ENCODE measurements at regions not wholly inside any gene's neighbourhood (a gene's known extent, or its start where the extent isn't known, plus 50 kb on each side); places are given as distances from the start of the nearest gene placed in this dataset.

DNA sequence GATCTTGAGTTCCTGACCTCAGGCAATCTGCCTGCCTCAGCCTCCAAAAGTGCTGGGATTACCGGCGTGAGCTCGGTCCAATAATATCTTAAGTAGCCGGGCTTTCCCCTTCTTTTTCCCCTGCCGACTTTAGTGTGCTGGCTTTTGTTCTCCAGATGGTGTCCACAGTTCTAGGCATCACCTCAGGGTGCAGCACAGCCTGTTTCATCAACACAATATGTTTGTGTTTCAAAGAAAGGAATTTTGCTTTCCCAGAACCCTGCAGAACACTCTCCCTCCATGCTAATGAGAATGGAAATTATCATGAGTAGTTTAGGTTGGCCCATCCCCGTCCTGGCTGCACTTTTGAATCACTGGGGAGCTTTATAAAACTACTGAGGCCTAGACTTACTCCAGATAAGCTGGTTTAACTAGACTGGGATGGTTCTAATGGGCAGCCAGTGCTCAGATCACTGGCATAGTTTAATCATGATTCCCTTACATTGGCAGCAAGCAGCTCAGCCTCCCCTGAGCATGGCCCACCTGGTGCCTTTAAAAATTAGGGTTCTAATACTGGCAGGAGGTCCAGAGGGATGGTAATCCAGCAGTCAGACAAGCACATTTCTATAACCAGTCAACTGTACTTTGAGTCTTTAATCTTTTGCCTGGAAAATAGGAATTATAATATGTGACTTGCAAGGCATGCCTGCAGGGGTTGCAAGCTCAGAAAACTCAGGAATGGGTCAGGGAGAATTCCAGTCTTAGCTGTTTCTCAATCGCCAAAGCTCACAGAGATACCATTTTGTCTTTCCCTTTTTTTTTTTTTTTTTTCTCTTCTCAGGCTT, 127.6 kb upstream of the RASGRP1 start:
- Histone ChIP-seq H3K4me1 (ENCODE audit: control insufficient read depth, insufficient read depth, low read length) (no peaks in the 10 kb centered on the region), H3K36me3 (ENCODE audit: control insufficient read depth, insufficient read depth, low read length) (no peaks in the 10 kb centered on the region), H3K9me3 (ENCODE audit: control insufficient read depth, low read length) (no peaks in the 10 kb centered on the region), H3K4me3 (ENCODE audit: low read length) (no peak overlapping the region), H3K27me3 (ENCODE audit: control insufficient read depth, insufficient read depth, low read length) (no peaks in the 10 kb centered on the region), H3K9ac (ENCODE audit: low read length) (no peak overlapping the region)

GRCh38 chr15:38692789-38693062, 128.1 kb upstream of the RASGRP1 start:
- Histone ChIP-seq H3K4me1 (ENCODE audit: control insufficient read depth, insufficient read depth, low read length) (no peaks in the 10 kb centered on the region), H3K36me3 (ENCODE audit: control insufficient read depth, insufficient read depth, low read length) (no peaks in the 10 kb centered on the region), H3K4me3 (ENCODE audit: low read length) (no peak overlapping the region)

GRCh38 chr15:38695249-38696108, 130.9 kb upstream of the RASGRP1 start:
- no peaks in the 10 kb centered on the region for H3K36me3 ChIP-seq (ENCODE audit: control insufficient read depth, insufficient read depth, low read length)
- no peak overlapping the region for H3K4me3 ChIP-seq (ENCODE audit: low read length)
- no peaks in the 10 kb centered on the region for H3K4me1 ChIP-seq (ENCODE audit: control insufficient read depth, insufficient read depth, low read length)
- no peaks in the 10 kb centered on the region for H3K27me3 ChIP-seq (ENCODE audit: control insufficient read depth, insufficient read depth, low read length)
- H3K9me3 ChIP-seq (ENCODE audit: control insufficient read depth, low read length) = no peaks in the 10 kb centered on the region
- H3K9ac ChIP-seq (ENCODE audit: low read length) = no peak overlapping the region

More at GRCh38 chr15:38692789-38693062, 128.1 kb upstream of the RASGRP1 start:
- Histone ChIP-seq H3K27me3 (ENCODE audit: control insufficient read depth, insufficient read depth, low read length) (no peaks in the 10 kb centered on the region), H3K9ac (ENCODE audit: low read length) (no peak overlapping the region), H3K9me3 (ENCODE audit: control insufficient read depth, low read length) (no peaks in the 10 kb centered on the region)

DNA sequence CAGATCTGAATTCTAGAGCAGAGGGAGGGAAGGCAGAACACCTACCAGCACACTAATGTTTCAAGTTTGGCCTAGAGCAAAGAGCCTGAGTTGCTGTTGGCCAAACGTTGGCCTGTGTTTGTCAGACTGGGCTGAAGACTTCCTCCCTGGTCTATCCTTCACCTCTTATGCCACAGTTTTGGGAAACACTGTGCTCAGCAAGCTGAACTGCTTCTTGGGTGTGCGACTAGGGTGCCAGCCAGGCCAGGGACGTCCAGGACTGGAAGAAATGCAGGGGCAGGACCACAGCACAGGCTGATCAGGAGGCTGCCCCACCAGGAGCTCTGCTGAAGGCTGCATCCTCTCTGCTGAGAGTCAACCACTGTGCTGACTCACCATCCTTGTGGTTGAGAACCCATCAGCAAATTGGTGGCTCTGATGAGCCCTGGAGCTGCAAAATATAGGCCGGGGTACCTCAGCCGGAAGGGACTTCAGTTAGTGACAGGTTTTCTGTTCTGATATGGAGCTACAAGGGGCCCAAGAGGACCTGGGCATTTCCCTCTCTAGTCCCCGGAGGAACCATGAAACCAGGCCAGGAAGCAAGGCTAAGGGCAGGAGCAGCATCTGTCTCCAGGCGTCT, 131.6 kb upstream of the RASGRP1 start:
- Histone ChIP-seq H3K27me3 (ENCODE audit: control insufficient read depth, insufficient read depth, low read length) (no peaks in the 10 kb centered on the region), H3K9ac (ENCODE audit: low read length) (no peak overlapping the region), H3K4me1 (ENCODE audit: control insufficient read depth, insufficient read depth, low read length) (peaks cover 2% of the 10 kb centered on the region), H3K4me3 (ENCODE audit: low read length) (no peak overlapping the region), H3K9me3 (ENCODE audit: control insufficient read depth, low read length) (no peaks in the 10 kb centered on the region), H3K36me3 (ENCODE audit: control insufficient read depth, insufficient read depth, low read length) (no peaks in the 10 kb centered on the region)

- Histone ChIP-seq H3K36me3 (ENCODE audit: control insufficient read depth, insufficient read depth, low read length) (no peaks in the 10 kb centered on the region), H3K4me3 (ENCODE audit: low read length) (no peak overlapping the region), H3K9me3 (ENCODE audit: control insufficient read depth, low read length) (no peaks in the 10 kb centered on the region), H3K9ac (ENCODE audit: low read length) (no peak overlapping the region), H3K27me3 (ENCODE audit: control insufficient read depth, insufficient read depth, low read length) (no peaks in the 10 kb centered on the region), H3K4me1 (ENCODE audit: control insufficient read depth, insufficient read depth, low read length) (peaks cover 9% of the 10 kb centered on the region)
Observed at GRCh38 chr15:38696790-38697495, 132.3 kb upstream of the RASGRP1 start.

DNA sequence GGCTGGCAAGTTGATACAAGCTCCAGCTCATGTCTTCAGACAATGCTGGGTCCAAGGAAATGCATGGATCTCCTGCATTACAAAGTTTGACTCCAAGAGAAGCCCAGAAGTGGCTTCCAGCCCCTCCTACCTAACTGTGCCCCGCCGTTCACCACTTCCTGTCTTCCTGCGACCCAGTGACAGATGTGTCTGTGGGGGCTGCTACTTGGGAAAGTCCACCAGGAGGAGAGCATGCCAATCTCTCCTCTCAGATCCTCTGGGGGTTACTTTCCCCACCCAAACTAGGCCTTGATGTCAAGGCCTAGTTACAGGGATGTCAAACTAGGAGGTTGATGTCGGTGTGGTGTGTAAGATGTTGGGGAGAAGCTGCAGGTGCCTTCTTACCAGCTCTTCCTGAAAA, 133.6 kb upstream of the RASGRP1 start:
- H3K27me3 ChIP-seq (ENCODE audit: control insufficient read depth, insufficient read depth, low read length) = no peaks in the 10 kb centered on the region
- no peak overlapping the region for H3K9ac ChIP-seq (ENCODE audit: low read length)
- no peak overlapping the region for H3K4me3 ChIP-seq (ENCODE audit: low read length)
- no peaks in the 10 kb centered on the region for H3K36me3 ChIP-seq (ENCODE audit: control insufficient read depth, insufficient read depth, low read length)
- no peaks in the 10 kb centered on the region for H3K9me3 ChIP-seq (ENCODE audit: control insufficient read depth, low read length)
- peaks cover 21% of the 10 kb centered on the region for H3K4me1 ChIP-seq (ENCODE audit: control insufficient read depth, insufficient read depth, low read length)

DNA sequence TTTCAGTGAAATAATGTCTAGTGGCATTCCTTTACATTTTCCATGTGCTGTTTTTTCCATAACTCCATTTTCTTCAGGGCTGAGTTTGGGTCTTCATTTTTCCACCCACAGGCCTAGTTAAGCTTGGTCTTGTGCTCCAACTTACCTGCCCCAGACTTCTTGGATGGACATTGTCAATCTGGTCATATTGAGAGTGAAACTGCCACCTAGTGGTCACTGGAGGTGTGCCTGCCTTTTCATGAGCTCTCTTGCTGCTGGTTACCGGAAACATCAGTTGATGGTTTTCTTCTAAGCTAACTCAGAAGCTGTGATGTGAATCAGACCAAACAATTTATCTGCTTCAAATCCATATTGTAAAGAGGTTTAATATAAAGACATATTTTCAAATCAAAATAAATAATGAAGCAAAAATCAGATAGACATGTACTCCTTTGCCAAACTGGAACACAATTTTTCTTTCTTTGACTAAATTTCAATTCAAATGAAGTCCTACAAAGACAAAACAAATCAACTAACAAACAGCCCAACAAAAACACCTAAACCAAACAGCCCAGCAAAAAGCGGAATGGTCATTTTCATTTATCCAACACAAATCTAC, 135.1 kb upstream of the RASGRP1 start:
- Histone ChIP-seq H3K27me3 (ENCODE audit: control insufficient read depth, insufficient read depth, low read length) (no peaks in the 10 kb centered on the region), H3K9me3 (ENCODE audit: control insufficient read depth, low read length) (no peaks in the 10 kb centered on the region), H3K9ac (ENCODE audit: low read length) (no peak overlapping the region), H3K4me3 (ENCODE audit: low read length) (no peak overlapping the region), H3K4me1 (ENCODE audit: control insufficient read depth, insufficient read depth, low read length) (peaks cover 22% of the 10 kb centered on the region), H3K36me3 (ENCODE audit: control insufficient read depth, insufficient read depth, low read length) (no peaks in the 10 kb centered on the region)

DNA sequence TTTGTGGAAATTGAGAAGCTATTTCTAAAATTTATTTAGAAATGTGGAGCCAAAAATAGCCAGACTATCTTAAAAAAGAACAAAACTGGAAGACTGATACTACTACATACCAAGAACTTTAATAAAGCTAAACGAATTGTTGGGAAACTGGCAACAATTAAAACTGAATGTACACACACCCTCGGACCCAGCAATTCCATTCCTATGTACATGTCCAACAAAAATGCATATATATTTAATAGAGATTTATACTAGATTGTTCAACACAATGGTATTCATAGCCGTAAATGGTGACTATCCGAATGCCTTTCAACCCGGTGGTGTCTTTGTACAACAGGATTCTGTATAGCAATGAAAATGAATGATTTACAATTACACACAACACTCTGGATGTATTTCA, 136.5 kb upstream of the RASGRP1 start:
- Histone ChIP-seq H3K9ac (ENCODE audit: low read length) (no peak overlapping the region), H3K27me3 (ENCODE audit: control insufficient read depth, insufficient read depth, low read length) (no peaks in the 10 kb centered on the region), H3K4me1 (ENCODE audit: control insufficient read depth, insufficient read depth, low read length) (peaks cover 27% of the 10 kb centered on the region), H3K9me3 (ENCODE audit: control insufficient read depth, low read length) (no peaks in the 10 kb centered on the region), H3K4me3 (ENCODE audit: low read length) (no peak overlapping the region), H3K36me3 (ENCODE audit: control insufficient read depth, insufficient read depth, low read length) (no peaks in the 10 kb centered on the region)

GRCh38 chr15:38702178-38702912, 137.7 kb upstream of the RASGRP1 start:
- no peak overlapping the region for H3K4me3 ChIP-seq (ENCODE audit: low read length)
- no peaks in the 10 kb centered on the region for H3K27me3 ChIP-seq (ENCODE audit: control insufficient read depth, insufficient read depth, low read length)
- H3K4me1 ChIP-seq (ENCODE audit: control insufficient read depth, insufficient read depth, low read length) = peaks cover 27% of the 10 kb centered on the region
- H3K9ac ChIP-seq (ENCODE audit: low read length) = no peak overlapping the region
- H3K36me3 ChIP-seq (ENCODE audit: control insufficient read depth, insufficient read depth, low read length) = no peaks in the 10 kb centered on the region
- H3K9me3 ChIP-seq (ENCODE audit: control insufficient read depth, low read length) = no peaks in the 10 kb centered on the region

DNA sequence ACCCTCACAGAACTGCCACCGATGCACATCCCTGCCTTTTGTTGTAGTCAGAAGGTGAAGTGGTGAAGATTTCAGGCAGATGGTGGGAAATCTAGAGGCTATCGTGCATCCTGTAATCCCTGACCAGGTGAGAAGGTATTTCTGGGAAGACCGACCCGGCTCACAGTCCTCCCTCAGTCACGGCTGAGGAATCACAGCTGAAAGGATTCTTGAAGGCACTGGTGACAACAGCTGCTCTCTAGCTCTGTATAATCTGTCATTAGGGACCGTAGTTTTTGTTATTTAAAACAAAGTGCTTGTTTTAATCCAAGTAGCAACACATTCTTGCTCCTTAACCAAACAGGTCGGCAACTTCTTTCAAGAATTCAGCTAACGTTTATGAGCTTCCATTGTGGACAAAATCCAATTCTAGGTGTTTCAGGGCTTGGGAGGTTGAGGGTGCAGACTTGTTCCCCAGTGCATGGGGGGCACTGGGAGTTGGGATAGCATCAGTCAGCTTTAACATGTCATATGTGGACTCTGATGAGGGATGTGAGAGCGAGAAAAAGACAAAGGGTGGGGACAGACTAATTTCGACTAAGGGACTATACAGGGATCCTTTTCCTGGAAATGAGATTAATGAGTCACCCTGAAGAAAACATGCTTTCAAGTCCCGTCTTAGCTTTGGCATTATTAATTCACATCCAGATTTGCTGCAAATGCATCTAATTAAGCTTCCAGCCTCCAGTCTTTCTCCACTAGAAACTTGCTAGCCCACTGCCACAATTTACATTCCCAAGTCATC, 141.0 kb upstream of the RASGRP1 start:
- H3K27me3 ChIP-seq (ENCODE audit: control insufficient read depth, insufficient read depth, low read length) = no peaks in the 10 kb centered on the region
- H3K9me3 ChIP-seq (ENCODE audit: control insufficient read depth, low read length) = no peaks in the 10 kb centered on the region
- no peak overlapping the region for H3K9ac ChIP-seq (ENCODE audit: low read length)
- H3K4me3 ChIP-seq (ENCODE audit: low read length) = no peak overlapping the region
- H3K36me3 ChIP-seq (ENCODE audit: control insufficient read depth, insufficient read depth, low read length) = no peaks in the 10 kb centered on the region
- H3K4me1 ChIP-seq (ENCODE audit: control insufficient read depth, insufficient read depth, low read length) = peaks cover 27% of the 10 kb centered on the region
